A549 (cell line): ENCODE measurements at regions not wholly inside any gene's neighbourhood (a gene's known extent, or its start where the extent isn't known, plus 50 kb on each side); places are given as distances from the start of the nearest gene placed in this dataset.

Experiments
- ATAC-seq, 2 experiments: fragments of 200-7000 bp in 1 of 2; fragments of >200 bp in 1 of 2; cut with Nextera tagmentation in 1 of 2; cut with Tn5 transposase in 1 of 2; 3 replicates each; pipeline versions ENCODE4 v1.8.0 to v1.9.1; 2018 to 2020; ENCODE audit warnings: mild to moderate bottlenecking in 1 of 2, moderate library complexity in 1 of 2
- CTCF ChIA-PET: fragments of 300-600 bp; sonication (Branson Sonifier 250); formaldehyde crosslinking; extraction: SDS; loops from one replicate; lab custom pipeline; 2021; ENCODE audit warnings: antibody characterized with exemption, inconsistent platforms; lab: Yijun Ruan, JAX
- POLR2A ChIA-PET: fragments of 350-600 bp; formaldehyde crosslinking; extraction: SDS; loops from one replicate; lab custom pipeline; 2021; ENCODE audit warnings: antibody characterized with exemption, inconsistent platforms; lab: Yijun Ruan, JAX
- DNase-seq, 2 experiments: peaks; one replicate each; pipeline versions ENCODE4 v3.0.0 to v3.0.0-alpha.2; 2011 to 2016; ENCODE audit warnings: low read depth in 1 of 2, low spot score in 1 of 2
- FAIRE-seq: peaks from 2 replicates; lab custom pipeline; 2011; peaks lifted over from hg19 to GRCh38; lab: Jason Lieb, UNC
- H3K27ac ChIP-seq, 2 experiments: fragments of >200 bp; sonication (Bioruptor Twin); formaldehyde crosslinking; 3 replicates each; pipeline ENCODE4 v1.5.1; 2016 to 2017
- H3K4me1 ChIP-seq: fragments of >200 bp; sonication (Bioruptor Twin); formaldehyde crosslinking; 3 replicates; pipeline ENCODE4 v1.6.1; 2016
- H3K4me2 ChIP-seq: fragments of >200 bp; sonication (Bioruptor Twin); formaldehyde crosslinking; 3 replicates; pipeline ENCODE4 v1.6.1; 2016
- H3K4me3 ChIP-seq: fragments of >200 bp; sonication (Bioruptor Twin); formaldehyde crosslinking; 3 replicates; pipeline ENCODE4 v1.5.1; 2016
- H3K9me3 ChIP-seq: fragments of >200 bp; sonication (Bioruptor Twin); formaldehyde crosslinking; 3 replicates; pipeline ENCODE4 v1.6.1; 2016
- ATOH8 ChIP-seq: fragments of 250-450 bp; sonication (Bioruptor Pico); IDR thresholded peaks from 2 replicates; pipeline ENCODE4 v1.5.0; 2020; ENCODE audit warnings: low read depth, mild to moderate bottlenecking, moderate library complexity
- BCL3 ChIP-seq: fragments of >200 bp; sonication (Bioruptor Twin); formaldehyde crosslinking; IDR thresholded peaks from 3 replicates; pipeline ENCODE4 v1.6.1; 2016
- CBX8 ChIP-seq: fragments of 200-600 bp; sonication (generic); IDR thresholded peaks from 2 replicates; pipeline ENCODE4 v1.6.1; 2016
- EHMT2 ChIP-seq: fragments of 200-600 bp; sonication (generic); IDR thresholded peaks from 2 replicates; pipeline ENCODE4 v1.6.1; 2016; ENCODE audit warnings: antibody characterized with exemption, low read depth, mild to moderate bottlenecking, moderate library complexity
- FOXS1 ChIP-seq: fragments of 250-450 bp; sonication (Bioruptor Pico); IDR thresholded peaks from 2 replicates; pipeline ENCODE4 v1.5.0; 2020; ENCODE audit warnings: mild to moderate bottlenecking, moderate library complexity
- HDAC2 ChIP-seq: fragments of 200-600 bp; sonication (generic); IDR thresholded peaks from 2 replicates; pipeline ENCODE4 v1.6.1; 2016
- HEYL ChIP-seq: fragments of 250-450 bp; sonication (Bioruptor Pico); IDR thresholded peaks from 2 replicates; pipeline ENCODE4 v1.8.0; 2021; ENCODE audit warnings: mild to moderate bottlenecking, moderate library complexity
- HOXB13 ChIP-seq: fragments of 250-450 bp; sonication (Bioruptor Pico); IDR thresholded peaks from 2 replicates; pipeline ENCODE4 v1.5.0; 2020; ENCODE audit warnings: low read depth, mild to moderate bottlenecking, moderate library complexity
- JUN ChIP-seq, 2 experiments: fragments of >200 bp; sonication (Bioruptor Twin); formaldehyde crosslinking; IDR thresholded peaks; 2 replicates in 1 of 2; 3 replicates in 1 of 2; pipeline ENCODE4 v1.6.1; 2016 to 2017
- MAZ ChIP-seq: fragments of 150-350 bp; IDR thresholded peaks from 2 replicates; pipeline ENCODE4 v1.6.1; 2014; ENCODE audit warnings: antibody characterized with exemption, low read depth, low read length, borderline replicate concordance
- NR3C1 ChIP-seq: fragments of >200 bp; sonication (Bioruptor Twin); formaldehyde crosslinking; IDR thresholded peaks from 3 replicates; pipeline ENCODE4 v1.6.1; 2017
- POLR2AphosphoS2 ChIP-seq: conservative IDR thresholded peaks from 2 replicates; pipeline ENCODE4 v1.6.1; 2012; ENCODE audit warnings: low read length, improper control_type of control experiment, inconsistent platforms
- SMC3 ChIP-seq: fragments of >200 bp; sonication (Bioruptor Twin); formaldehyde crosslinking; IDR thresholded peaks from 3 replicates; pipeline ENCODE4 v1.6.1; 2018; ENCODE audit warnings: inconsistent platforms
- TFCP2L1 ChIP-seq: fragments of 250-450 bp; sonication (Bioruptor Pico); IDR thresholded peaks from 2 replicates; pipeline ENCODE4 v1.5.0; 2021; ENCODE audit warnings: mild to moderate bottlenecking
- ZFP36 ChIP-seq: fragments of 450-650 bp; IDR thresholded peaks from 2 replicates; pipeline ENCODE4 v1.6.1; 2014; ENCODE audit warnings: borderline replicate concordance; ENCODE audit not compliant: partially characterized antibody
- ZSCAN20 ChIP-seq: fragments of 250-450 bp; sonication (Bioruptor Pico); IDR thresholded peaks from 2 replicates; pipeline ENCODE4 v1.8.0; 2022; ENCODE audit warnings: mild to moderate bottlenecking, moderate library complexity
- WGBS: methylation state at CpG from one replicate; pipeline ENCODE4 v1.1.6; 2017; ENCODE audit errors: missing lambda C conversion rate; 5-methylcytosine and 5-hydroxymethylcytosine counted together
- TF ChIP-seq, protein P1 (sequence below): fragments of 150-350 bp; IDR thresholded peaks from 2 replicates; pipeline ENCODE4 v1.6.1; 2014; ENCODE audit warnings: low read depth, mild to moderate bottlenecking, low read length
- TF ChIP-seq, protein P2 (sequence below): IDR thresholded peaks from 2 replicates; pipeline ENCODE4 v1.6.1; 2012
- TF ChIP-seq, protein P3 (sequence below): fragments of >200 bp; sonication (Bioruptor Twin); formaldehyde crosslinking; IDR thresholded peaks from 2 replicates; pipeline ENCODE4 v1.6.1; 2016

DNA sequence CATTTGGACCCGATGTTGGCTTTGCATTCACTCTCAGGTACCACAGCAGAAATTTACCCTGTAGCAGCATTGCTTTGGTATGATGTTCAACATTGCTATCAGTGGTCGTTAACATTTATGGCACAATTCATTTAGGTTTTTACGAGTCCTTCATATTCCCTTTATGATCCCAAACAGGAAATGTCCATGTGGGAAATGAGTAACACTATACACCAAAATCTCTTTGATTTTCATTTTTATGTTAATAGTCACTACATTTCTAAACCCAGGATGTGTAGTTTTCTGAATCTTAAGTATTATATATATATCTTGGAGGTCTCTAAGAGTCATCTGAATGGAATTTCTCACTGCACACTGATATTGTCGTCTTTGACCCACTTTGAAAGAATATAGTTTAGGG lies 78.5 kb upstream of the RBMS3 start (continued):
- TF ChIP-seq, protein P1, sequence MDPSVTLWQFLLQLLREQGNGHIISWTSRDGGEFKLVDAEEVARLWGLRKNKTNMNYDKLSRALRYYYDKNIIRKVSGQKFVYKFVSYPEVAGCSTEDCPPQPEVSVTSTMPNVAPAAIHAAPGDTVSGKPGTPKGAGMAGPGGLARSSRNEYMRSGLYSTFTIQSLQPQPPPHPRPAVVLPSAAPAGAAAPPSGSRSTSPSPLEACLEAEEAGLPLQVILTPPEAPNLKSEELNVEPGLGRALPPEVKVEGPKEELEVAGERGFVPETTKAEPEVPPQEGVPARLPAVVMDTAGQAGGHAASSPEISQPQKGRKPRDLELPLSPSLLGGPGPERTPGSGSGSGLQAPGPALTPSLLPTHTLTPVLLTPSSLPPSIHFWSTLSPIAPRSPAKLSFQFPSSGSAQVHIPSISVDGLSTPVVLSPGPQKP = no peak
- TF ChIP-seq SMC3 = no peak
- no peak for TF ChIP-seq HEYL
- TF ChIP-seq, all 56 proteins: peak for 0

DNA sequence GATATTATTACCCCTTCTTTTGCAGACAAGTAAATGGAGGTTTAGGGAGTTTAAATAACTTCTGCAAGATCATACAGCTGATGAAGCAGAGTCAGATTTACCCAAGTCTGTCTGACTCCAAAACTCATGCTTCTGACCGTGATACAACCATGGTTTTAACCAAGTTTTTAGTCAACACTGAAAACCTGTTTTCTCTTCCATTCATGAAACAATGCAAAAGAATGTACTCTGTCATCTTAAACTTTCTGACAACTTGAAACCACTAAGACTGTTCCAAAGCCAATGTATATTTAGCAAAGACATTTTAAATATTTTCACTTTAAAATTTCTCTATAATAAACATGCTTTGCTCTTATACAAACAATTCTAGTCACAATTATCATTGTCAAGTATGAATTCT lies 77.0 kb upstream of the RBMS3 start:
- DNase-seq = no peak
- TF ChIP-seq, protein P2, sequence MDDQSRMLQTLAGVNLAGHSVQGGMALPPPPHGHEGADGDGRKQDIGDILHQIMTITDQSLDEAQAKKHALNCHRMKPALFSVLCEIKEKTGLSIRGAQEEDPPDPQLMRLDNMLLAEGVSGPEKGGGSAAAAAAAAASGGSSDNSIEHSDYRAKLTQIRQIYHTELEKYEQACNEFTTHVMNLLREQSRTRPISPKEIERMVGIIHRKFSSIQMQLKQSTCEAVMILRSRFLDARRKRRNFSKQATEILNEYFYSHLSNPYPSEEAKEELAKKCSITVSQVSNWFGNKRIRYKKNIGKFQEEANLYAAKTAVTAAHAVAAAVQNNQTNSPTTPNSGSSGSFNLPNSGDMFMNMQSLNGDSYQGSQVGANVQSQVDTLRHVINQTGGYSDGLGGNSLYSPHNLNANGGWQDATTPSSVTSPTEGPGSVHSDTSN = no peak
- TF ChIP-seq EHMT2 (no peak), HDAC2 (no peak), ZFP36 (no peak), NR3C1 (no peak), BCL3 (no peak), POLR2AphosphoS2 (no peak), CBX8 (no peak)
- TF ChIP-seq, protein P3, sequence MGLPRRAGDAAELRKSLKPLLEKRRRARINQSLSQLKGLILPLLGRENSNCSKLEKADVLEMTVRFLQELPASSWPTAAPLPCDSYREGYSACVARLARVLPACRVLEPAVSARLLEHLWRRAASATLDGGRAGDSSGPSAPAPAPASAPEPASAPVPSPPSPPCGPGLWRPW = no peak
- WGBS = 40% methylated on average over 1 of the region's 1 CpG
- ChIA-PET POLR2A (no interaction called here), CTCF (no interaction called here)
- FAIRE-seq = no peak
- Histone ChIP-seq H3K4me2 (no peak overlapping the region), H3K4me1 (no peaks in the 10 kb centered on the region), H3K27ac (no peak overlapping the region), H3K4me3 (no peak overlapping the region), H3K9me3 (no peaks in the 10 kb centered on the region)
- ATAC-seq = no peak

- Histone ChIP-seq H3K27ac (no peak overlapping the region), H3K4me2 (no peak overlapping the region), H3K4me1 (no peaks in the 10 kb centered on the region), H3K4me3 (no peak overlapping the region), H3K9me3 (no peaks in the 10 kb centered on the region)
- ATAC-seq (no peak), FAIRE-seq (peak; percentile 28), DNase-seq (no peak)
- ChIA-PET POLR2A (no interaction called here), CTCF (no interaction called here)
- 26% methylated on average over 1 of the region's 1 CpG for WGBS
- TF ChIP-seq HOXB13 (no peak), MAZ (no peak), JUN (IDR thresholded peaks at IDR 0.05) (no peak), ZSCAN20 (no peak), ATOH8 (CRISPR knock-in tag) (no peak), TFCP2L1 (CRISPR knock-in tag) (no peak), FOXS1 (no peak)
Observed at GRCh38 chr3:29207427-29207826, 73.4 kb upstream of the RBMS3 start.
